Limb (tissue), 2 donors: ENCODE measurements at regions not wholly inside any gene's neighbourhood (a gene's known extent, or its start where the extent isn't known, plus 50 kb on each side); places are given as distances from the start of the nearest gene placed in this dataset.
A peak's percentile ranks its signal among the peaks of the same experiment; 100 is the strongest.

Experiments used
- DNase-seq, 2 donors: peaks; one replicate each; pipeline ENCODE4 v3.0.0-alpha.2; 2016; ENCODE audit errors: extremely low spot score in 2 of 2

DNA sequence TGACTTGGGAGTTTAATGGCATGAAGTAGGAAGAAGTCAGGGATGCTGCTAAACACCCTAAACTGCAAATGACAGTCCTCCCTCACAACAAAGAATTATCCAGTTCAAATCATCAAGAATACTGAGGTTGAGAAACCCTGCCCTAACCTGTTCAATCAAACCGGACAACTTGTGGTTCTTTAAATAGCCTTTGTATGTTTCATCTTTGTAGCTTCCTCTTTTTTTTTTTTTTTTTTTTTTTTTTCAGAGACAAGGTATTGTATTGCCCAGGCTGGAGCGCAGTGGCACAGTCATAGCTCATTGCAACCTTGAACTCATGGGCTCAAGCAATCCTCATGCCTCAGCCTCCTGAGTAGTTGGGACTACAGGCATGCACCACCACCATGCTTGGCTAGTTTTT lies 52.5 kb upstream of the TTC29 start:
- no peak for DNase-seq

DNA sequence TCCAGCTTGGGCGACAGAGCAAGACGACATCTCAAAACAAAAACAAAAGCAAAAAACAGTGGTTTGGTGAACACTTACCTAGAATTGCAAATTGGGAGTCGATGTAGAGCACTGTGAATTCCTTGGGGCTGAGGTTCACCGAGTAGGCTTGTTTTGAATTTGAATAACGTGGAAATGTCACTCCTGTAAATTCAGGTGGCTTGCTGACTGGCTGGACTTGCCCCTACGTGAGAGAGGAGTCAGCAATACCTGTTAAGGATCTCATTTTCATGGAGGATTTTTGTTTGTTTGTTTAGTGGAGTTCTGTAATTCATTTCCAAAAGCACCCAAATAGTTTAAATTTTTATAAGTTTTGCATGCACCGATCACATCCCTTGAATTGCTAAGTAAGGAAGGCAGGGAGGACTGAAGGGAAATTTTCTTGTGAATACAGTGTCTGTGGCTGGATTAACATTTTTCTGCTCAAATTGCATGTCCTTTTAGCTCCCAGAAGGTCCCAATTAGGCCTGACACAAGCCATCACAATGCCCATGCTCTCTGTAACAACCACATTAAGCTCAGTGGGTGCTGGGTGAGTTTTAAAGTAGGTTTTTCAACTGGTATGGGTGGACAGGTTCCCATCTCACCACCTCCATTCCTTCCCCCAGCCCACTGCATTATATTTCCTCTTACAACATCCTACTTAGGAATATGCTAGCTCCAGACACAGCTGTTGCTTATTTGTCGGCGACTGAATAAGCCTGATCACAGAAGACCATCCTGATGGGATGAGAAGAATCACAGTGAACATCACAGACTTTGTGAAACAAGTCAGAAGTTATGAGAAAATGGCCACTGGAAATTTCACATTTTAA lies 58.5 kb upstream of the TTC29 start:
- DNase-seq, result no peak

DNA sequence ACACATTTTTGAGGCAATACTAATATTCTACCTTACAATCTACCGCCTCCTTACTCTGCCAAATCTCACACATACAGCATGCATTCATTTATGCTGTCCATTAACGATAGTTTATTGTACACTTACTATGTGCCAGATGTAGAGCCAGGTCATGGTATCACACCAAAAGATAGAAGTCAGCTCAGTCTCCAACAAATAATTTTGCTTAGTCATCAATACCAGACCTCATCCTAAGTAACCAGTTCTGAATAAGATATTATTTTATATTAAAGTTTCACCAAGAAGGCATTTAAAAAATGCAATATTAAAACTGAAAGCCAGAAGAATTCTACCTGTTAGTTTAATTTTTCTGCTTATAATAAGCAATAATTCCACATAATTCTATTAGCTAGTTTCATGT lies 60.6 kb upstream of the TTC29 start:
- DNase-seq, result no peak

DNA sequence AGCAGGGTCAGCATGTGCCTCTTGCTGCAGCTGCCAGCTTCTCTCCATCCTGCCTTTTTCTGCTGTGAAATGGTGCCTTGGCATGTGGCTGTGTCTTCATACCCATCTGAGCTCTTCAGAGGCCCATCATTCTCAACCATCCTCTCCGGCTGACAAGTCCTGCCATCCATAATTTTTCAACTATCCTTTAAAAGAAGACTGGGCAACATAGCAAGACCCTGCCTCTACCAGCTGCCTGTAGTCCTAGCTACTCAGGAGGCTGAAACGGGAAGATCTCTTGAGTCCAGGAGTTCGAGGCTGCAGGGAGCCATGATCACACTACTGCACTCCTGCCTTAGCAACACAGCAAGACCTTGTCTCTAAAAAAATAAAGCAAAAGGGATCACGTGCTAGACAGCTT lies 64.2 kb upstream of the TTC29 start:
- DNase-seq, result no peak

DNA sequence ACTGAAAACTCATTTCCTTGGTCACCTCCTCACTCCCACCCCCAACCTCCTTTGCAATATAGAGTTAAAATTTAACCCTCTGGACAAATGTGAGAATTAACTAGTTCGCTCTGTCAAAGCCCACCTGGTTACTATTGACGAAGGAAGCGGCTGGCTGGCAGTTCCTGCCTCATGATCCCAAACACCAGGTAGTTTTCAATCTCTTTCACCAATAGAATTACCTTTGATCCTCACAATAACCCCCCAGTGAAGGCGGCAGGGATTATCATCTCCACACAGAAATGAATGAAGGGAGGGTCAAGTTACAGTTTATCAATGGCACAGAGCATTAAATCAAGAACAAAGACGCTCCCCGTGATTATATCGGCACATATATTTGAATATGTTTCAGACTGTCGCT lies 65.7 kb upstream of the TTC29 start:
- DNase-seq, result no peak

DNA sequence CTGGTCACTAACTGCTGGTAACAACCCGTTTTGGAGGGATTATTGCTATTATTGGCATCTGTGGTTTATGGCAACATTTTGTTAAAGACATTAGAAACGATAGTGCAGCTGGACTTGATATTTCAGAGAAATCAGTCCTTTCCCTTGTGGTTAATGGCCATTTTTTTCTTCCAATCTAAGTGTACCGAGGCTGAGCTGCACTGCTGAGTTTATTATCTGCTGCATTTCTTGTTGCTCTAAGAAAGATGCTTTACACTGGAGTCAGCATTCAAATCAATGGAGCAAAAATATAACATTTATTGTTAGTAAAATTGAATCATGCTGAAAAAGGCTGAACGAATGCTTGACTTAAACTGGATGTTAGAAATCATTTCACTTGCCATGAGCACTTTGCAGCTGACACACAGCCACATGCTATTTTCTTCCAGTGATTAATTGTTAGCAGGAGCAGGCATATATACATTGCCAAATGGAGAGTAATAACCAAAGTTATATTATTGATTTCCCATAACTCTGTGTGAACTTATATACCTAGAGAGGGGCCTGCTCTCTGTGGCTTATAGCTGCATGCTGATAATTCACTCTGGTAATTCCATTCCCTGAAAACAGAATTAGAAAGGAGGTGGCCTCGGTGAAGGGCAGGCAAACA lies 66.5 kb upstream of the TTC29 start:
- DNase-seq, result no peak

DNA sequence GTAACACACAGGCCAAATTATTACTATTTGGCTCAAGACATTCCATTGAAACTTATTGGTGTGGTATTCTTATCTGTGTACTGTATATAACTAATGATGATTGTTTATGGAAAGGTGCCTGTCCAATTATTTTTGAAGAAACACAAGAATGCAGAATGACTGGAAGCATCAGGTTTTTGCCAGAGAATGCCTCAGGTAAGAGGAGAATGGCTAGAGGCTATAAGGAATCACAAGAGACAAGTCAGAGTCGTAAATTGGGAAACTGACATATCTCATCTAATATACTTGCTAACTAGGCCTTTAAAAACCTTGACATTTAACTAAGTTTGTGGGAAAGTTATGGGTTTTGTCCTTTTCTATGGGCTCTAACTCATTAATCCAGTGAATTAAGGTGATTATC lies 69.3 kb upstream of the TTC29 start:
- DNase-seq, result no peak

DNA sequence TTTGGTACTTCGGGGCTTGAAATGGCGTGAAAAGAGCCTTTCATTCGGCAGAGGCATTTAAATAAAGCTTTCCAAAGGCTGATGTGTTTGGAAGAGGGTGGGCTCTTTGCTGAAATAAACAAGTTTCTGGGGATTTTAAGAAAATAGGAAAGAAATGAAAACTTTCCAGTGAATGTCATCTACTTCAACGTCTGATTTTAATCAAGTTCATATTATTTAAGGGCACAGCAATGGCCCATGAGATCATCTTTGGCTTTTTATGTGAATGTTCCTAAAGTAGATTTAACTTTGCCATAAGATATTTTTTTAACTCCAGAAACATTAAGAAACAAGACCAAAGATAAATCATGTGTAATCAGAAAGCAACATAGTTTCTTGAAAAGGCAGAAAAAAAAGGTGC lies 69.8 kb upstream of the TTC29 start:
- DNase-seq, result peak in 1 of 2 donors; percentile 34

DNA sequence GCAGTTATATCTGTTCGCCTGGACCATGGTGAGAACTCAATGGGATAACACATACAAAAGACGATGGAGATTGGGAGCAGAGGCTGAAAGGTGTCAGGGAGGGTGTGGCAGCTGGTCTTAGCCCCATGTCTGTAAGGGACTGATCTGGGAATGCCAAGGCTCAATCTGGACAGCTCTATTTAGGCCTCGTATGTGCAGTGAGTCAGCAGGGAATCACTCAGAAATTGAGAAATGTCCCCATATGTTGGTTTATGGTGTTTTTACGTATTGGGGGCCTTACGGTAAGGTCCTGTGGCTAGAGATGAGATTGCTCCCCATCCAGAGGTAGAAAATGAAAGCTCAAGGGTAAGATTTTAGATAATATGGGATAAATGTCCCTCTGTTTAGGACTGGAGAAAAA lies 71.4 kb upstream of the TTC29 start:
- DNase-seq, result no peak

DNA sequence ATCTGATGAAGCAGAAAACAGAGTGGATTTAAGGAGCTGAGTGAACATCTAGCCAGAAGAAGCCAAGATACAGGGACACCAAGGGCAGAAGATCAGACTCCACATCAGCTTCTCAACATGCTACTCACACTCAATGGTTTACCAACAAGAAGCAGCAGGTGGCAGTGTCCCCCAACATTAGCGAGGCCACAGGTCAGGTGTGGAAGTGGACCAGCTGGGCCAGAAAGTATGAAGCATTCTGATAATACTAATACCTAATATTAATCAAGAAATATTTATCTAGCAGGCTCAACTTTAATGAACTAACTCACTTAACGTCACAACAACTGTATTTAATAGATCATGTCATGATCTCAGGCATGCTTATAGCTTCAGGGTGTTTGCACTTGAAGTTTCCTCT lies 73.4 kb upstream of the TTC29 start:
- peak in 1 of 2 donors; percentile 40 for DNase-seq

DNA sequence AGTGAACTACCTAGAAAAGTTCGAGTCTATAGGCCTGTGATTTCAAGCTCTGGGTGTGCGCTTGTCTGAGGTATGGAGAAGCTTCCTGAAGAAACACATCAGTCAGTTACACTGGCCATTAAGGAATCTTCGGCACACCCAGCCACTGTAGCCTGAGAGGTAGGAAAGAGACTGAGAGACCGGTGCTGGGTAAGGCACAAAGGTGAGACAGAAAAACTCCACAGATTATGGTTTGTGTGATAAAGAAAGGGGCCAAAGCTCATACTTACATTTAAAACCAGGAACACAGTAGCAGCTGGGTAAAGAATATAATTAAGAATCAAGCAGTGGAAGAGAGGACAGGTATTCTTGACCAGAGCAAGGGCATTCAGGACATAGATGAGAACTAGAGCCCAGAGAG lies 74.8 kb upstream of the TTC29 start:
- no peak for DNase-seq

DNA sequence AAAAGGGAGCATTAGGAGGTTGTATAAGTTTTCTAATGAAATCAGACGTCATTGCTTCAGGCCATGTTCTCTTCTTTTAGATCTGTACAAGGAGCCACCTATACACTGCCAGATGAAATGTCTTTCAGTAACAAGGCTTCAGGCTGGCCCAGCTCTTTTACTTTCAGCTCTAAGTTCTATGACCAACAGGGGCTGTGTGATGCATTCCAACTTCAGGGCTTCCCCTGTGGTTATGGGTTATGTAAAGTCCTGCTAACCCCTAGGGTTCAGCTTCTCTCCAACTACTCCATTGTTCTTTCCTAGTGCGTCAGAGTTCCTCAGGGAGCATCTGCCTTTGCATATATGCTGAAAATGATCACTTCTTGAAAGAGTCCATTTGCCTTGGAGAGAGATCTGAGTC lies 79.4 kb upstream of the TTC29 start:
- DNase-seq, result no peak

DNA sequence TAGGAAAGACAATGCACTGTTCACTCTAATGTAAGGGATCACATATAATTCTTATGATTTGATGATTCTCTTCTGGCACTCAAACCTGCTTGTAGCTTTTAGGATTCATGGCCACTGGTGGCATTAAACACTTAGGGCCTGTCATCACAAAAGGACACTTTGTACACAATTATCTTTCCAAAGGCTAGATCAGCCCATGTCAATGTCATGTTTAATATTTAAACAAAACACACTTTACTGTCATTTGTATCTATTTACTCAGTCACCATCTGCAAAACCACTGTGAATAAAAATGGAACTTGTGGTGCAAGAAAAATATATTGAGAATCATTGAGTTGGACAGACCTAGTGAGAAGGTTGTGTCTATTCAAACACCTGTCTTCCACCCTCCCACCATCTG lies 83.6 kb upstream of the TTC29 start:
- no peak for DNase-seq

DNA sequence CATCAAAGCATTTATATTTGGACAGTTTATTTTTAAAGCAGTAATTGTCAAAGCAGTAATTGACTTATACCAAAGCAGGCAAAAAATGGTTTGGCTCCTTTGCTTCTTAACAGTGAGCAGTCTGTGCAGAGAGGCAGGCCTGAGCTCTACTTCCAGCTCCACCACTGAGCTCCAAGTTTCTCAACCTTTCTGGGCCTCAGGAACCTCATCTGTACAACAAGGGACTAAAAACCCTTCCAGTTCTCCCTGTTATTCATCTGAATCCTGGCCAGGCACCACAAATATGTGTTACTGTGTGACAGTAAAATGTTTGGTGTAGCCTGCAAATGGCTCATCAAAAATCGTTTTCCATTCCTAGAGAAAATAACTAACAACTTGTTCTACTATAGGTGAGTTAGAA lies 88.7 kb upstream of the TTC29 start:
- no peak for DNase-seq

DNA sequence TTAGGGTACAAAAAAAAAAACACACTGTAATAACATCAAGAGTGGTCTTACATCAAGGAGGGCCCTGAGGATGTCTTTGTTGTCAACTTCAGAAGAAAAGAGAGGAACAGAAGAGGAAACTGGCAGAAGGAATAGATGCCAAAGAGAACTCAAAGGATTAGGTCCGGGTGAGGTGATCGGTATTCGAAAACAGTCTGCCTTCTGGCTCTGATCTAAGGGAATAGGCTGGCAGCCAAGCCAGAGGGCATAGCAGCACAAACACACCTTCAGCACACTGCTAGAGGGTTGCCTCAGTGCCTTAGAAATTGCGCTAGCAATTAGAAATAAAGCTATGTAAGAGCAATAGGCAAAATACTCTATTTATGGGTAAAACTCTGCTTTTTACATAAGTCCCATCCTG lies 91.4 kb upstream of the TTC29 start:
- DNase-seq, result no peak

DNA sequence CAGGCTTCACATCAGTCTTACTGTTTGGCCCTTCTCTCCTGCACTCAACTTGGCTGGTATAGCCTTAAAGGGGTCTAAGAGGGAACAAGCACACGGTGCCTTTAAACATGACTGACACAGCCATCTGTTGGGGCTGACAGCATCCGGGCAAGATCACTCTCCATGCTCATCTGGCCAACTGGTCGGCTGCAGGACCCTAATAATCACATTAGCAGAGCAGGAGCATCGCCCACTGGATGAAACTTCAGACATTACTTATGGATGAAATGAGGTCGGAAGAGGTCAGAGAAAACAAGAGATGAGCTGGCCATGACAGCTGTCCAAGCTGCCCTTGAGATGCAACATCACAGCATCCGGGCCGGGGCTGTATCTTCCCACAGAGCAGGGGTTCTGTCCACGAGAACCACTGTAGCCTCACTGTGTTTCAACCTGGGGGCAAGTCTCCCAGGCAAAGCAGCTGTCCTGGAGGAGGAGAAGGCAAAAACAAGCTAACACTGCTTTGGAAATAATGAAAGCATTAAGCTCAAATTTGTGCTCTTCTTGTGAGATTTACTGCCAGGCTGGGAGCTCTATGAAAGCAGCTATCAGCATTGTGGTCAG lies 94.4 kb upstream of the TTC29 start:
- no peak for DNase-seq

DNA sequence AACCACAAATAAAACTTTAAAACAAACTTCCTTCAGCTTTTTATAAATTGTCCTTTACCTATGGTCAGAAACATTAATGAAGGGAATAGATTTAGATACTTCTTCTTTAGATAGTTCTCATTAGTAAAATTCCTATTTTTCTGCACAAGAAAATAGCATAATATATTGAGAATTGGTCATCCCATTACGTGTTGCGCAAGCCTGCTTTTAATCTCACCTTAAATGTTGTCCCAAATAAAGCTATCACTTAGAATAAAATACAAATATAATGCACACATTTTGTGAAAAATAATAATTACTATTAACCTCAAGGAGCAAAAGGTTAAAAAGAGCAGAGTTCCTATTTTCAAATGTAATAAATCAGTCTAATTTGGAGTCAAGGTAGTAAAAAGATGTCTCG lies 95.2 kb upstream of the TTC29 start:
- DNase-seq, result no peak

DNA sequence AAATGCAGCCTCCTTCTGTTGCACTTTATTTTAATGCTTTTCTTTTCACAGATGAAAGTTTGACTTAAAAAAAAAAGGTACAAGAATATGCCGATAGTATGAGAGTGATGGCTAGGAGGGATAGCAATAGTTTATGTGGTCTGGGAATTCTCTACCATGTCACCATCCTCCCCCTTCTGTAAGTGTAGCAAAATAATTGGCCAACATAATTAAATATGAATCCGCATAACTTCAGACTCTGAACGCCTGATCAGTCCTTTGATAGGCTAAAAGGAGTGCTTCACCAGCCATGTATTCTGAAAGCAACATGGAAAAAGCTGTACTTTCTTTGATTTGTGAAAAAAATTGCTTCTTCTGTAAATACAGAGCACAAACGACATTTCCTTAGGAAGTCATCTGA lies 95.7 kb upstream of the TTC29 start:
- no peak for DNase-seq

DNA sequence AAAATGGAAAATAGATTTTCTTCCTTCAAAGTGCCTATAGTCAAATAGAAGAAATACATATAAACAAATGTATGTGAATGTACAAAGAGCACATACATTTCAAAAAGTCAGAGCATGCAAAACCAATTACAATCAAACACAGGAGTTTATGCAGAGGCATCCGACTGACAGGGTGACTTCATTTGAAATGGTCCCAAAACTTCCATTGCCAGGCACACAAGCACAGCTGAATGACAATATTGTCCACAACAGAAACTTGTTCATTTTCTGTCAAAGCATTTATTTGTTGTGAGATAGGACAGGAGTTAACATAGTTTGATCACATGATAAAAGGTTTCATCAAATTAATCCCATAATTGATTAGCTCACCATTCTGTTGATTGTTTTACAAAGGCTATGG lies 96.4 kb upstream of the TTC29 start:
- DNase-seq, result no peak

DNA sequence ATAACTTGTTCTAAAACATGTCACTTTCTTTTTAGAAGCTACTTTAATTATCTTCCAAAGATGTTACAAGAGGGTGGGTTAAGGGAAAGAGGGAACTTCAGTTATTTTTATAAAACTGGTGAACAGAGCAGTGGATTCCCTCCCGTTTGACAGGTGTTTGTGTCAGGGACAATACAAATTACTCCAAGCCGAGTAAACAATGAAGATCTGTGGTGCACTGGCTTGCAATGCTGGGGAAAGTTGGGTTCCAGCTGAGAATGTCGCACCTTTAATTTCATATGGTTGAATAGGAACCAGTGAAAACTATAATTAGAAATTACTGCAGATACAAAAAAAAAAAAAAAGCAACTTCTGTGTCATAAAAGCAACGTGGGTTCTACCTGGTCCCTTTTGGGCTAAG lies 98.6 kb upstream of the TTC29 start:
- DNase-seq, result no peak

DNA sequence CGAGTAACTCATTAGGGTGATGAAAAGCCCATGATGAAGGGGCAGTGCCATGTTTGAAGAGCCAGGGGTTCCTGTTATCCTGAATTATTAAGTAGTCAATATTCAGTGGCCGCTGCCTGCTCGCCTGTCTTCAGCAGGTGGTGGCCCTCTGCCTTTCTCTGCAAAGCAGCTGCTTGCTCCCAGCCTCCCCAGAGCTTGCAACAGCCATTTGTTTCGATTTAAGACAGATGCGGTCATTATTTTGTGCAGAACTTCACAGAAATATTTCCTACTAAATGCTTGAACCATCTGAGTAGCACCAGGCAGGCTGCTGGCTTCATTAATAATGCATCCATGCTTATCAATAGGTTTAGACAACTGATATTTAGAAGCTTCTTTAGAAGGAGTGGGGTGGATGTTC lies 104.3 kb upstream of the TTC29 start:
- no peak for DNase-seq

DNA sequence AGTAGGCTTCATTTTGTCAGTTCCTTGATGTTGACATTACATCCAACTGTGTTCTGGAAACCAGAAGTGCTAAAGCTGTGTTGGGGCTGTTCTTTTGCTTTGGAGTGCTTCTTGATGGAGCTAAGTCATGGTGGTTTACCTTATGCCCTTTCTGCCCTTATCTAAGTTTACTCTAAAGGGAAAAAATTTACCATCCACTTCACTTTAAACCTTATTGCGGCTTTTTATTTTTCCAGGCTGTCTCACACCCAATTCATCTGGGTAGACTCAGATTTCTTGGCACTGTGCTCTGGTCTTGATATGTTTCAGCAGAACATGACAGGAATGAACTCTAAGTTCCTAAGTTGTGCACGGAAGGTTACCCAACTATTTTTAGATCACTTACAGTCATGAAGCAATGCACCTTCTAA lies 104.7 kb upstream of the TTC29 start:
- DNase-seq, result no peak

DNA sequence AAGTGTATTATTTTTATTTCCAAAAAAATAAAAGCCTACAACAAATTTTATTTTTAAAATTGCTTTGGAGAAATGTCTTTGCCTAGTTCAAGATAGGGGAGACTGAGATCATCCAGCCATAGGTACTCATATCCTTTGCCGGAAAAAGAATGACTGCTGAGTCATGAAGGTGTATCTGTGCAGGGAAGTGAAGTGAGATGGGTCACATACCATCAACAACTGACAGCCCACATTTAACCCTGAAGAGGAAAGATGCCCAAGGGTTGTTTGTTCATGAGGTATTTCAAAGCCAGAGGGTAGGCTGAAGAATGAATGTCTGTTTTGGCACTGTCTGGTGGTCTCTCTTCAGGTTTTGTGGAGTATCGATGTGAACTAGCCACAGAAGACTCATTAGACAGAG lies 106.7 kb upstream of the TTC29 start:
- no peak for DNase-seq
